ENCODE measurements at regions not wholly inside any gene's neighbourhood (a gene's known extent, or its start where the extent isn't known, plus 50 kb on each side); places are given as distances from the start of the nearest gene placed in this dataset.

DNA sequence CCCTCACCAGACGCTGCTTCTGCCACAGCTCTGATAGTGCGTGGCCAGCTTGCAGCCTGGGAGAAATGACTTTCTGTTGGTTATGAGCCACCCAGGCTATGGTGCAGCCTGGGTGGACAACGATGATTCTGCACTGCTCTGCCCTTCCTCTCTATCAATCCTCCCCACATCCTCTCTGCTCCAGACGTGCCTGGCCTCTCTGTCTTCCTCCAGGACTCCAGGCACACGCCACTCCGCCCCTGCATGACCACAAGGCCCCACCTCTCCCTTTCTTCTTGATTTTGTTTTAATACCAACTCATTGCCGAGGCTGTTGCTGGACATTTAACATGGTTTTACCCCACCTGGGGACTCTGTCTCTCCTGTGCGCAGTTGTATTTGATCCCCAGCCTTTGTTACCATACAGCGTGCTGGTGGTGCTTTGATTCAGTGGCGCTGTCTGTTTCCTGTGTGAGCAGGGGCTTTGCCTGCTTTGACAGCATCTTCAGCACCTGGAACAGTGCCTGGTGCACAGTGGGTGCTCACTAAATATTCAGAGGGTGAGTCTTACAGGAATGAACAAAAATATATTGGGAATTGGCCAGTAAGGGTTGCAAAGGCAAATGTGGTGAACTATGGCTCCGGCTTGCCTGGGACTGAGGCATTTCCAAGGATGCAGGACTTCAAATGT, 280.9 kb downstream of the CDH26 start:
- Histone ChIP-seq H3K27me3 (replicated peaks; ENCODE audit: insufficient read depth, low read length) (no peaks in the 10 kb centered on the region), H3K79me2 (ENCODE audit: low read length) (no peaks in the 10 kb centered on the region)

DNA sequence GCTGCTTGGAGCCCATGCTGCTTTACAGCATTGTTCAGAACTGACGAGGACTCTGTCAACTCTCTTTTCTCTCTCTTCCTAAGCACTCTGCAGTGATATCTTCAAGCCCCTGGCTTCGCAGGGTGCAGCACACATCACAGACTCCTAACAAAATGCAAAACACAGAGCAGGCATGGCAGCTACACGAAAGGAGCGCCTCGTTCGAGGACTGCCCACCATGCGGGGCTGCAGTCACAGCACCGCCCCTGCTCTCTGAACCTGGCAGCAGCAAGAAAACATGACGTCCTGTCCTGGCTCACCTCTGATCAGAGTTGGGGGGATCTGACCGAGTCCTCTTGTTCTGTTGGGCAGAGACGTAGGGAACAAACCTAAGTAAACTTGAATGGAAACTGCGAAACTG, 281.7 kb downstream of the CDH26 start:
- no peak overlapping the region for H3K4me3 ChIP-seq (ENCODE audit: low read length)
- no peaks in the 10 kb centered on the region for H3K27me3 ChIP-seq (replicated peaks; ENCODE audit: insufficient read depth, low read length)
- no peak overlapping the region for H2AFZ ChIP-seq (ENCODE audit: low read length)
- no peaks in the 10 kb centered on the region for H3K36me3 ChIP-seq (replicated peaks; ENCODE audit: insufficient read depth, low read length)
- no peak overlapping the region for H3K9ac ChIP-seq (ENCODE audit: low read length)
- TF ChIP-seq, protein P1, sequence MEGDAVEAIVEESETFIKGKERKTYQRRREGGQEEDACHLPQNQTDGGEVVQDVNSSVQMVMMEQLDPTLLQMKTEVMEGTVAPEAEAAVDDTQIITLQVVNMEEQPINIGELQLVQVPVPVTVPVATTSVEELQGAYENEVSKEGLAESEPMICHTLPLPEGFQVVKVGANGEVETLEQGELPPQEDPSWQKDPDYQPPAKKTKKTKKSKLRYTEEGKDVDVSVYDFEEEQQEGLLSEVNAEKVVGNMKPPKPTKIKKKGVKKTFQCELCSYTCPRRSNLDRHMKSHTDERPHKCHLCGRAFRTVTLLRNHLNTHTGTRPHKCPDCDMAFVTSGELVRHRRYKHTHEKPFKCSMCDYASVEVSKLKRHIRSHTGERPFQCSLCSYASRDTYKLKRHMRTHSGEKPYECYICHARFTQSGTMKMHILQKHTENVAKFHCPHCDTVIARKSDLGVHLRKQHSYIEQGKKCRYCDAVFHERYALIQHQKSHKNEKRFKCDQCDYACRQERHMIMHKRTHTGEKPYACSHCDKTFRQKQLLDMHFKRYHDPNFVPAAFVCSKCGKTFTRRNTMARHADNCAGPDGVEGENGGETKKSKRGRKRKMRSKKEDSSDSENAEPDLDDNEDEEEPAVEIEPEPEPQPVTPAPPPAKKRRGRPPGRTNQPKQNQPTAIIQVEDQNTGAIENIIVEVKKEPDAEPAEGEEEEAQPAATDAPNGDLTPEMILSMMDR (IDR thresholded peaks at IDR 0.05; ENCODE audit: low read length): no peak
- TF ChIP-seq EZH2phosphoT487 (IDR thresholded peaks at IDR 0.05; ENCODE audit: low read length) (no peak), EZH2 (optimal IDR thresholded peaks at IDR 0.05; ENCODE audit: low read depth, low read length) (no peak)
- H3K27ac ChIP-seq (ENCODE audit: low read length): no peak overlapping the region
- DNase-seq: no peak
- no peaks in the 10 kb centered on the region for H4K20me1 ChIP-seq (ENCODE audit: insufficient read depth, low read length)
- H3K79me2 ChIP-seq (ENCODE audit: low read length): no peaks in the 10 kb centered on the region
- H3K9me2 ChIP-seq (replicated peaks; ENCODE audit: insufficient read depth, low read length): no peaks in the 10 kb centered on the region
- no peaks in the 10 kb centered on the region for H3K9me3 ChIP-seq (replicated peaks; ENCODE audit: insufficient read depth, low read length)
- H3K4me1 ChIP-seq (ENCODE audit: low read length): no peaks in the 10 kb centered on the region
- no peak overlapping the region for H3K4me2 ChIP-seq (ENCODE audit: low read depth, low read length)
- no peaks in the 10 kb centered on the region for H3F3A ChIP-seq (ENCODE audit: insufficient read depth, low read length)

More for the DNA sequence above, 280.9 kb downstream of the CDH26 start:
- Histone ChIP-seq H3K4me1 (ENCODE audit: low read length) (no peaks in the 10 kb centered on the region), H3K27ac (ENCODE audit: low read length) (no peak overlapping the region), H3K9me2 (replicated peaks; ENCODE audit: insufficient read depth, low read length) (no peaks in the 10 kb centered on the region), H3K4me3 (ENCODE audit: low read length) (no peak overlapping the region), H3K4me2 (ENCODE audit: low read depth, low read length) (no peak overlapping the region), H3F3A (ENCODE audit: insufficient read depth, low read length) (no peaks in the 10 kb centered on the region), H2AFZ (ENCODE audit: low read length) (no peak overlapping the region), H3K9ac (ENCODE audit: low read length) (no peak overlapping the region), H3K36me3 (replicated peaks; ENCODE audit: insufficient read depth, low read length) (no peaks in the 10 kb centered on the region), H3K9me3 (replicated peaks; ENCODE audit: insufficient read depth, low read length) (no peaks in the 10 kb centered on the region), H4K20me1 (ENCODE audit: insufficient read depth, low read length) (no peaks in the 10 kb centered on the region)
- no peak for TF ChIP-seq EZH2 (optimal IDR thresholded peaks at IDR 0.05; ENCODE audit: low read depth, low read length)
- TF ChIP-seq EZH2phosphoT487 (IDR thresholded peaks at IDR 0.05; ENCODE audit: low read length): no peak
- TF ChIP-seq, protein P1 (IDR thresholded peaks at IDR 0.05; ENCODE audit: low read length): no peak
- no peak for DNase-seq

DNA sequence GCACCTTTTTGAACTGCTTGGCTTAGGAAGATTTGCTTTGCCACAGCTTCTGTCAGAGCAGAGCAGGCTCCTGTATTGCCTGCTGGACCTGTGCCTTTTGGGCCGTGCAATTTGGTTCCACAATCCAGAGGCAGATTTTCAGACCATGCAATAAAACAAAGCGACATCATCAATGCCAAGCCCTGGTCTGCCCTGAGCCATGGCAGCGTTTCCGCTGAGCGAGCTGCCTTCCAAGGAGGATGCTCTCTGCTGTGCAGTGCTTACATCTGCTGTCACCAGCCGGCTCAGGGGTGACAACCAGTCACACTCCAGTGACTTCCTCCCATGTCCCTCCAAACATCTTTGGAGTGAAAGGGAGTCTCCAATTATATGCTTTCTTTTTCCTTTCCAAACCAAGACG, 282.2 kb downstream of the CDH26 start:
- Histone ChIP-seq H3K4me3 (ENCODE audit: low read length) (no peak overlapping the region), H3K9ac (ENCODE audit: low read length) (no peak overlapping the region), H3K9me2 (replicated peaks; ENCODE audit: insufficient read depth, low read length) (no peaks in the 10 kb centered on the region), H3K27me3 (replicated peaks; ENCODE audit: insufficient read depth, low read length) (no peaks in the 10 kb centered on the region), H3F3A (ENCODE audit: insufficient read depth, low read length) (no peaks in the 10 kb centered on the region), H3K9me3 (replicated peaks; ENCODE audit: insufficient read depth, low read length) (no peaks in the 10 kb centered on the region), H3K4me2 (ENCODE audit: low read depth, low read length) (no peak overlapping the region), H3K27ac (ENCODE audit: low read length) (no peak overlapping the region), H3K79me2 (ENCODE audit: low read length) (no peaks in the 10 kb centered on the region), H3K4me1 (ENCODE audit: low read length) (no peaks in the 10 kb centered on the region), H3K36me3 (replicated peaks; ENCODE audit: insufficient read depth, low read length) (no peaks in the 10 kb centered on the region), H2AFZ (ENCODE audit: low read length) (no peak overlapping the region), H4K20me1 (ENCODE audit: insufficient read depth, low read length) (no peaks in the 10 kb centered on the region)
- TF ChIP-seq EZH2 (optimal IDR thresholded peaks at IDR 0.05; ENCODE audit: low read depth, low read length) (no peak), EZH2phosphoT487 (IDR thresholded peaks at IDR 0.05; ENCODE audit: low read length) (no peak)
- TF ChIP-seq, protein P1 (IDR thresholded peaks at IDR 0.05; ENCODE audit: low read length): no peak
- DNase-seq: no peak
